HG03139 (cell line): ENCODE measurements at regions not wholly inside any gene's neighbourhood (a gene's known extent, or its start where the extent isn't known, plus 50 kb on each side); places are given as distances from the start of the nearest gene placed in this dataset.

Source experiments
- ATAC-seq: cut with Tn5 transposase; IDR thresholded peaks from one replicate; pipeline ENCODE4 v1.9.1; 2021; ENCODE audit not compliant: unreplicated experiment

DNA sequence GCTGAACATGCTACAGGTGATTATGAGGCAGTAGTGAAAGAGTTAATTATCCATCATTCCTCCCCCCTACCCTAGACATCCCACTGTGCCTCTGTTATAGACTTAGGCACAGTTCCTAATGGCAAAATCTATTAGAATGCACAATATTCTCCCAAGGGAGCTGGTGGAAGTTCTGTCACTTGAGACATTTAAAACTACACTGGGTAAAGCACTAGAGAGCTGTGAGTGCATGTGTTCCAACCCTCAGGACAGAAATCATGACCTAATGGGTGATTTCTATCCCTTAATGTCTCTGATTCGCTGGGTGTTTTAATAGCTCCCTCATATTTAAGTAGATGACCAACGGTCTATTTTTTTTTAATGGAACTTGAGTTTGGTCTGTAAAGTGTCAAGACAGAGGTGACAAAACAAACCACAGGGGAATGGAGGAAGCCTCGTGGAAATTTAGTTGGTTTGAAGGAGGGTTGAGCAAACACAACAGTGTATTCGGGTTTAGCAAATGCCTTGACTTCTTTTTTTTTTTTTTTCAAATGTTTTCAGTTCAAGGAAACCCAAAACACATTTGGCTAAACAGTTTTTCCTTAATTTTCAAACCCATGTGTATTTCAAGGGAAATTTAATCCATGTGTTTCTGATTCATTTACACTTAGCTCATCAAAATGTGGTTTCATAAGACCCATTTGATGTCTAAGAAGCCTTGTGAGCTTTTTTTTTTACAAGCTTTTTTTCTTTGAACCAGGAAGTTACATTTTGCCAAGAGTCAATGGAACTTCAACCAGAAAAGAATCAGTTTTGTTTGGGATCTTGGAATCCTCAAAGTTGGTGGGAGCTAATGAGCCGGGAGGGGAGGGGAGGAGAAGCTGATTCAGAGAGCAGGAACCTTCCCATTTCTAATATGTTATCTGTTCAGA, 665.1 kb upstream of the ZEB2 start:
- no peak for ATAC-seq

DNA sequence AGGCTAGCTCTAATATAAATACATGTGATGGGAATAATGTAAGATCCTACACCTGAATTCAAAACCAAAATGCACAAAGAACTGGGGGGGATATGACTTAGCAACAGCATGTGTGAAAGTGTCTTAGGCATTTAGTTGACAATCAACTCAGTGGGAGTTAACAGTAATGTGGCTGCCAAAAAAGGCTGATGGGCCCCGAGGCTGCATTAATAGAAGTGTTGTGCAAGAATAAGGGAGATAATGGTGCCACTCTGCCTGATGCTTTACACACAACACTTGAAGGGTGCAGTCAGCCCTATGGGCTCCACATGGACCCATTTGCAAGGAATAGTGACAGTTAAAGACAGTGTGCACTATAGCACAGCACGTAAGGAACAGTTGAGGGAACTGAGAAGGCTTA, 649.4 kb upstream of the ZEB2 start:
- ATAC-seq = no peak

DNA sequence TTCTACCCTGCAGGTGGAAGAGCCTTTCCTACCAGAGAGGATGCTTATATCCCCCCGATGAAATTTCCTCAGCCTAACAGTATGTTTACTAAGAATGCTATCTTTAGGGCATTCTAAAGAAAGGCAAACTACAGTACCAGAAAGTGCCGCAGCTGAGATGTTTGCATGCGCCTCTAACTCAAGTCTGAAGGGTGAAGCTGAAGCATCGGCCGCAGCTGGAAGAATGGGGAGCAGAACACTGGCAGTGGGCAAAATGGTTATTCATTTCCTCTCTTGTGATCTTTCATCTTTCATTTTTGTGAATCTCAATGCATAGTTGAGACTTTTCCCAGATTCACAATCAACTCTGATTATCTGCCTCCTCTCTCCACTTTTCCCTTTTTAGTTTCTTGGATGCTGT, 648.2 kb upstream of the ZEB2 start:
- ATAC-seq = no peak

DNA sequence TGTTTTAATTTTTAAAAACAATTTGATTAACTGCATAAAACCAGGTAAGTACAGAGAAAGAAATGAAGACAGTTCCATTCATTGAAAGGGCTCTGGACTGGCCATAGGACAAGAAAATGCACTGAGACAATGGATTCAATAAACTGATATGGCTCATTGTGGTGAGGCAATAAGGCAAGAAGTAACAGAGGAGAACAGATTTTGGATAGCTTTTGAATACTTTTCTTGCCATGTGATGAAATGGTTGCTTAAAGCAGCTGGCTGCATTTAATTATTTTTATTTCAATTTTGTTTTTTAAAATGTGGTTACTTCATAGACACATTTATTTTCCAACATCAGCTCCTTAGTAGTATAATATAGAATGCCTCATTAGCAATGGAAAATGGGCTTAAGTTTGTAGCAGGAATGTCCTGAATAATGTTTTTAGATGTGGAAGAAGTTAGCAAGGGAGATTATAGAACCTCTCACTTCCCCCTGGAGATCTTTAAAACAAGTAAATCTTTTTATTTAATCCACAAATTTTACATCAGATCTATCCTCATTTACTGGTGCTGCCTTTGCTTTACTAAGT, 646.9 kb upstream of the ZEB2 start:
- ATAC-seq = no peak

DNA sequence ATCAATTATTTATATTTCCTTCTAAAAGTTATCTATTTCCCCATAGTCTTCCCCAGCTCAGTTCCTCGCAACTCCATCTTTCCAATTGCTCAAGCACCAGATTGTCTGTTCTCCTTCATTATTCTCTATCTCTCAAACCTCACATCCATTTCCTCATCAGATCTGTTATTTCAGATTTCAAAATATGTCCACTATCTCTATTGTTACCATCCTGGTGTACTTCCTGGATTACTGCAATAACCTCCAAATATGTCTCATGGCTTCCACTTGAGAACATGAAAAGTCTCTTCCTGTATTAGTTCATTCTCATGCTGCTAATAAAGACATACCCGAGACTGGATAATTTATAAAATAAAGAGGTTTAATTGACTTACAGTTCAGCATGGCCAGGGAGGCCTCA, 641.7 kb upstream of the ZEB2 start:
- no peak for ATAC-seq

DNA sequence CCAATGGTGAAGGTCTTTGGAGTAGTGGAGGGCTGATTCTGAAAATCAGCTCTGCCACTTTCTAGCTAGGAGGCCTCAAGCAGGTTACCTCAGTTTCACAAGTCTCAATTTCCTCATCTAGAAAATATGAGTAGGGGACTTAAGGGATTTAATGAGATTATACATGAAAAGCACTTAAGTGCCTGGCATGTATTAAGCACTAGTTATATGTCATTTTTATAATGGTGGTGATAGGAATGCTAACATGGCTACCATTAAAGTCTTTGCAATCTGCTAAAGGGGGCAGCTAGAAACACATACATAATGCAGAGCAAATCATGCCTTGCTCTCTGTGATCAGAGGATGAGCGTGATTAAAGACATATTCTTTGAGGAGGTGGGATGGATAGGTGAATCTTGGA, 640.9 kb upstream of the ZEB2 start:
- ATAC-seq = no peak

DNA sequence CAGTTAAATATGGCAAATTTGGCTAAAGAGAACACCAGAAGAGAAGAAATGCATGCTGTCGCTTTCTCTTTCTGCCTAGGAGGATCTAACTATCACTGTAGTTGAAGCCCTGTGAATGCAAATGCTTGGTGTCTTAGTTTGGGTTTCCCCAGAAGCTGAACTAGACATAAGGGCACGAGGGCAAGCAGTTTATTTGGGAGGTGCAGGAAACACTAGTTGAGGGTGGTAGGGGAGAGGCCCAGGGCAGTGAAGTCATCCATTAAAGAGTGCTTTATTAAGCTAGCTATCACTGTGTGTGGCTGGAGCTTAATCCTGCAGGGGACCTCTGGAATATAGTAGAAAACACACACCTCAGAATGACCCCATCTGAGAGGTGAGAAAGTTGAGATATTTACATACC, 639.8 kb upstream of the ZEB2 start:
- ATAC-seq = no peak

DNA sequence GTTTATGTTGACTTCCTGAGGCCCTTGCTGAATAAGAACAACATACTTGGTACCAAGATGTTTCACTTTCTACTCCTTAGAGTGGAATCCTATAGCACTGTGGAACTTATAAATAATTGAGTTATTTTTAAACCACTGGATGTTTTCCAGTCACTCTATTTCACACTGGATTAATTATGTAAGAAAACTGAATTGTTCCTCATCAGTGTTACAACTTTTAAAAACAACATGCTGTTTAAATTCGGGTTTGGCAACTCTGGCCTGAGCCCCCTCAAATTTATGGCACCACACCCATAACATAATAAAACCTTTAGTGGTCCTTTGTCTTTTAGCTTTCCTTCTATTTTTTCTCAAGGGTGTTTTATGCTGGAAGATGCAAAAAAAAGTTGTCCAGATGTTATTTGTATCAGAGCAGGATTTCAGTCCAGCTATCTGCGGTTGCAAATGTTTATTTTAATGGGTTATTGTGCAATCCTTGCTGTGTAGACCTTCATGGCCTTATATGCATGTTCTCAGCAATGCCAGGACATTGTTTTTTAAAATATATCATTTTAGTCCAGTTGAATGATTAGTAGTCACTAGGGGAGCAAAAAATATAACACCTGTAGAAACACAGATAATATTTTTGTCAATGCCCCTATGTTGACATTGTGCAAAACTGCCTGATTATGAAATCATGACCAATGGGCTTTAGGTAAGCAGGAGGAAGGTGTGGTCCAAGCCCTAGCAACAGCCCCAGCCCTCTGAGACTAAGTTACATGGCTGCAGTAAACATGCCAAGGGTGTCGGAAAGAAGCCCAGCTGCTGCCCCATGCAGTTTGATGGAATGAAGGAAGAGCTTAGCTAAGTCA, 638.0 kb upstream of the ZEB2 start:
- ATAC-seq = no peak

DNA sequence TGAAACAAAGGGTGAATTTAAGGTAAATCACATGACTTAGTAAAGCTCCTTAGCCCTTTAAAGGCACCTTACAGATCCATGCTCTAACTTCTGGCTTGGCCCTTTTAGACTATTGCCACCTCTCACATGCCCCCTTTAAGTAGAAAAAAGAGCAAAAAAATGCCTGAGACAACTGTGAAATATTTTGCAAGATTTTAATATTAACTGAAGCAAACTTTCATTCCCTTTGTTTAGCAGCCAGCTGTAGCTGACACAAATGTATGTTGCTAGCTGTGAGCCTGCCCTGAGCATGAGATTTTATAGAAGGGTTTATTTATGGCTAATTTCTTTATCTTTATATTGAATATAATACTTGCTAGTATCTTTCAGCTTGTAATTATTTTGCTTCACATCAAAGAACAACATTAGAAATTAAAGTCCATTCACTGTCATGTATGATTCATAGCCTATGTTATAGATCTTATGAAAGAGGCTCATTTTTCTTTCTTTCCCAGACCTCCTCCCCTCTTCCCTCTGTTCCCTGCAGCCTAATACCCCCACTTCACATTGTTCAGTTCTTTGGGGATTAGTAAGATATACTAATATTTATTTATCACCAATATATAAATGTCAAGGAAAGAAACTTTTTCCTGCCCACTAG, 637.2 kb upstream of the ZEB2 start:
- ATAC-seq = no peak

DNA sequence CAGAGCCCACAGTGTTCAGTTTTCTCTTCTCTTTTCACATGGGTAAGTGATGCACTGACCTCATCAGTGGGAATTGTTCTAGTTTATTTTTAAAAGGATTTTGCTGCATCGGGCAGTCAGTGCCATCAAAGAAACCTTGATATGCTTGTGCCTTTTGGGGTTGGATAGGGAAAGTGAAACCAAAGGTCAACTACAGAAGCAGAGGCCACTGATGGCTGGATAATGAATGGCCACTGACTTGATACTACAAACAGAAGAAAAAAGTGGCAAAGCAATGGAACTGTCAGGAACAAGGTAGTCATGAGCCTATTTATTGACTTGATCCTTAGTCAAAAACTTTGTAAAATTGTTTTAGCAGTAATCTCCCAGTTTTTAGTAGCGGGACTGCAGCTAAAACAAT, 636.3 kb upstream of the ZEB2 start:
- ATAC-seq = no peak

DNA sequence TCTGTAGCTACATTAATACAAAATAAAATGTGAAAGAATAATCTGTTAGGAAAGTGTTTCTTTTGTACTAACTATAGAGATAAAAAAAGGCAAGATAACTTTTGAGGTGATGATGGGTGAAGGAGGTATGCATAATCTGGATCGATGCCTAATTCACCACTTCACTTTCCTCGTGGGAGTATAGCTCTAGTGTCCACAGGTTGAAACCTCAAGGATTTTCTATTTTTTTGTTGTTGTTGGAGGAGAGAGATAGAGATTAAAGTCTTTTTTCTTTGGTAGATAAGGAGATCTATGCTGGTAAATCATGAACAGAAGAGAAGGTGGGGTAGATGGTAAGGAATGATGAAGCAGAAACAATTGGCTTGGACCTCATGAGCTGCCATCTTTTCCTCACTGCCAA, 635.3 kb upstream of the ZEB2 start:
- ATAC-seq = no peak

DNA sequence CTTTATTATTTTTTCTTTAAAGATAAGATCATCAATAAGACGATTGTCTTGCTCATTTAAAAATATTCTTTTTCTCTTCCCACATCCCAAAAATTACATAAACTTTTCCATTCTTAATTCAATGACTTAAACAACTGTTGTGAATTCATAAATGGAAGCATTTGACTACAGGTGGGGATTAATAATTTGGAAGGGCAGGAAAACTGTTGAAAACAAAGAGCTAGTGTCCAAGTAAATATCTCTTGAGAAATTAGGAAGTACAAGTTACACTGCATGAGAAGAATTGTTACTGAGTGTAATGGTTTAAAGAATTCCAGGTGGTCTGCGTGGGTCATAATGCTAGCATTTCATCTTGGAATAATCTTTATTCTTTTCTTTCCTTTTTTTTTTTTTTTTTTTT, 634.8 kb upstream of the ZEB2 start:
- no peak for ATAC-seq

DNA sequence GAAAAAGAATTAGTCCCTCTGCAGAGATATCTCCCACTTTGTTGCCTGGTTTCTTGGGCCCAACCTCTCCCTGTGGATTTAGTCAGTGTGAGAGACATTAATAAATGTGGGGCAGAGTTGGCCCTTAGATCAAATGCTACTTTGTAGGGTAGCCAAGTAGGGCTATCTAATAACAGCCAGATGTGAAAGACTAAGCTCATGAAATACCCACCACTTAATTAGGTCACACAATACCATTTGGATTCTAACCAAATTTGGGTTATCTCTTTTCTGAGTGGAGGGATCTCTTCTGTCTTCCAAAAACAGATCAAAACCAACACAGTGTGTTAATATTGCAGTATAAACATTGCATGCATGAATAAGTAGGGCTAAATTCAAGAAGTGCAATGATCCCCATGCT, 626.8 kb upstream of the ZEB2 start:
- ATAC-seq = no peak

DNA sequence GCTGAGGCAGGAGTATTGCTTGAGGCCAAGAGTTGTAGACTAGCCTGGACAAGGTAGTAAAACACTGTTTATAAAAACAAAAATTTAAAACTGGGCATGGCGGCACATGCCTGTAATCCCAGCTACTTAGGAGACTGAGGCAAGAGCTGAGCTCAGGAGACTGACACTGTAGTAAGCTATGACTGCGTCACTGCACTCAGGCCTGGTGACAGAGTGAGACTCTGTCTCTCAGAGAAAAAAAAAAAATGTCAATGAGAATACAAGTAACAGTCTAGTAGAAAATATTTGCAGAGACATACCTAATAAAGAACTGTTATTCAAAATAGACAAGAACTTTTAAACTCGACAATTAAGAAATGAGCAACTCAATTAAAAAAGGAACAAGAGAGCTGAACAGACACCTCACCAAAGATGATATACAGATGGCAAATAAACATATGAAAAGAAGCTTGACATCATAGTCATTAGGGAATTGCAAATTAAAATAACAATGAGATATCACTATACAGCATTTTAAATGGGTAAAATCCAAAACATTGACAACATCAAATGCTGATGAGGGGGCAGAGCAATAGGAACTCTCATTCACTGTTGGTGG, 624.3 kb upstream of the ZEB2 start:
- ATAC-seq = no peak

DNA sequence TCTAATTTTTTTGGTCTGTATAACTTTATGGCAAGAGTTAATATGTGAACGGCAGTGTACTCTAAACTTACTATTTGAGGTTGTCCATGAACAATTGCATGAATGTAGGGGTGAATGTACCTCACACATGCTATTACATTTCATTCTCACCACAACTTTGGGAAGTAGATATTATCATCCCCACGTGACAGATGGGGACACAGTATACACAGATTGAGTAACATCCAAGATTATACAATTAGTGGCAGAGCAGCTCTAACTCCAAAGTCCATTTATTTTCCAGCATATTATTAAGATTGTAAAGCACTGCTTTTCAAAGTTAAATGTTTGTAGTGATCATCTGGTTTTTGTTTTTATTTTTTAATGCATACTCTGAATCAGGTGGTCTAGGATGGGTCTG, 622.1 kb upstream of the ZEB2 start:
- no peak for ATAC-seq

DNA sequence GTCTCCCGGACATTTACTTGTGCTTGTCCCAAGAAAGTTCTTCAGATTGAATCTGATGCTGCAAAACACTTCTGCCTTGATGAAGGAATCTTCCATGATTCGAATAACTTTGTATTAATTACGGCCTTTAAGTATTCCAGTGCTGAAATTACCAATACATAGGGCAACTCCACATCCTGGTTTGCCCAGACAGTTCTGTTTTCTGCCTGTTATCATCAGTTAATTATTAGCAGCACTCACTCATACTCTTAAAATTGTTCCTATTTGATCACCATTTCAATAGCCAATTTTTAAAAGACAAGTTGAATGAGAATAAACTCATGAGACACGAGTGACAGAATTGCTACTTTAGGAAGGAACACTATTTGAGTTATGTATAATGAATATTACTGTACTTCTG, 620.7 kb upstream of the ZEB2 start:
- no peak for ATAC-seq

DNA sequence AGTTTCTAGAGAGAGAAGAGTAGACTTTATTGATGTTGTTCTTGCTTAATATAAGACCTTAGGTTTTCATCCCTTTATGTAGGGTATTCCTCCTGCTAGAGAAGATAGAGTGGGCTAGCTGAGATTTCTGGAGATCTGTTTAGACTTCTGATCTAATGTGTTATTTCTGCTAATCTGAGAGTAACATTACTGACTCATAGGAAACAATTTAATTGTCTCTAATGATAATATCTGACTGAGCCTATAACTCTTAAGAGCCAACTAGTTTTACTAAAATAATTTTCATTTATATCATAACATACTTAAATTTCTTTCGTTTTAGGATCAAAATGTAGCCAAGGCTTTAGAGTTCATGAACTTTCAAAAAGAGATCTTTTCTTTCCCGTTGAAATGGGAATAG, 618.7 kb upstream of the ZEB2 start:
- no peak for ATAC-seq

DNA sequence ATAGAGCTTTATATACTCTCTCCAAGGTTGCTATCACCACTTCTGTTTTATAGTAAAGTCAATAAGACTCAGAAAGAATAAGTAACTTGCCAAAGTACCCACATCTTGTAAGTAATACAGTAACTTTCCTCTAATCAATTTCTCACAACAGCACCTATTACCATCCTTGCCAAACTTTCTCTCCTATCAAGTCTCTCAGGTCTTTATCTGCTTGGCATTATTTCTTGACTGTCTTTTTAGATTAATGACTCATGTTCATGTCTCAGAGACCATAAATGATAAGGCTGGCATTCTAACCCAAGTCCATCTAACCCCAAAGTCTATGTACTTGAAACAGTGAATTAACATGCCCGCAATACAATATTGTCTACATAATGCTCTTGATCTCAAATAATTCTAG, 618.0 kb upstream of the ZEB2 start:
- no peak for ATAC-seq

DNA sequence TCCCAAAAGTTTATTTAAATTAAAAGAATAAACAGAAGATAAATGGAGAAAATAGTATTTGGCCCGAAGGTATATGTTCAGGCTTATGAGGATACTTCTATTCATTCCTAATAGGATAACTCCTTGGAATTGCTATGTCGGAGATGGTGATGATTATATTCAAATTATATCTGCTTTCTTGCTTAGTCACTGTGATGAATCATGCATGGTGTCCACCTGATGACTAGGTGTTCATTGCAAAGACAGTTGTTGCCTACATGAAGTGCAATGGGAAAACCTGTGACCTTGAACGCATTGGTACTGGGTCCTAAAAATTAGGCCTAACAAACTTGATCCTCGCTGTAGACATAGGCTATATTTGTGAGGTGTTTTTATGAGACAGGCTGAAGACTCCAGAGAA, 617.3 kb upstream of the ZEB2 start:
- no peak for ATAC-seq

DNA sequence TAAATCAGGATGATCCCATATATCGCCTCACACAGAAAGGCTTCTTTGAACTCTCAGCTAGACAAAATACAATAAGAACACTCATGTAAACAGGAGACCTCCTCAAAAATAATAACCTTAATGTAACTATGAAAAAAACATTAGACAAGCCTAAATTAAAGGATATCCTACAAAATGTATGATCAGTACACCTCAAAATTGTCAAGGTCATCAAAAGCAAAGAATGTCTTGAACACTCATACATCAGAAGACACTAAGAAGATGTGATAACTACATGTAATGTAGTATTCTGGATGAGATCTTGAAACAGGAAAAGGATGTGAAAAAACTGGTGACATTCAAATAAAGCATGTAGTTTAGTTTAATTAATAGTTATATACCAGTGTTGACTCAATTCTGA, 616.8 kb upstream of the ZEB2 start:
- ATAC-seq = no peak

DNA sequence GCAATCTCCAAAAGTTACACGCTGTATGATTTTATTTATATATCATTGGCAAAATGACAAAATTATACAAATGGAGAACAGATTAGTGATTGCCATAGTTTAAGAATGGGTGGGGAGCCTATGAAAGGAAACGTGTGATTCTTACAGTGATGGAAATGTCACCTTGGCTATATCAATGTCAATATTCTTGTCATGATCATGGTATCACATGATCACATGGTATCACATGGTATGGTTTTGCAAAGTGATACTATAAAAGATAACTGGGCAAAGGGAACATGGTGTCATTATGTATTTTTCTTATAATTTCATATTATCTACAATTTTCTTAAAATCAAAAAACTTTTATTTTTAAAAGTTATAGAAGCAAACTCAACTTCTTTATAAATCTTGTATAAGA, 606.2 kb upstream of the ZEB2 start:
- no peak for ATAC-seq
